ENCODE measurements at regions not wholly inside any gene's neighbourhood (a gene's known extent, or its start where the extent isn't known, plus 50 kb on each side); places are given as distances from the start of the nearest gene placed in this dataset.

- TF ChIP-seq, protein P1, sequence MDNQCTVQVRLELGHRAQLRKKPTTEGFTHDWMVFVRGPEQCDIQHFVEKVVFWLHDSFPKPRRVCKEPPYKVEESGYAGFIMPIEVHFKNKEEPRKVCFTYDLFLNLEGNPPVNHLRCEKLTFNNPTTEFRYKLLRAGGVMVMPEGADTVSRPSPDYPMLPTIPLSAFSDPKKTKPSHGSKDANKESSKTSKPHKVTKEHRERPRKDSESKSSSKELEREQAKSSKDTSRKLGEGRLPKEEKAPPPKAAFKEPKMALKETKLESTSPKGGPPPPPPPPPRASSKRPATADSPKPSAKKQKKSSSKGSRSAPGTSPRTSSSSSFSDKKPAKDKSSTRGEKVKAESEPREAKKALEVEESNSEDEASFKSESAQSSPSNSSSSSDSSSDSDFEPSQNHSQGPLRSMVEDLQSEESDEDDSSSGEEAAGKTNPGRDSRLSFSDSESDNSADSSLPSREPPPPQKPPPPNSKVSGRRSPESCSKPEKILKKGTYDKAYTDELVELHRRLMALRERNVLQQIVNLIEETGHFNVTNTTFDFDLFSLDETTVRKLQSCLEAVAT (IDR thresholded peaks at IDR 0.05), result peak; percentile 51; the same call in 1 of the 2 replicates
- TF ChIP-seq STAT1 (conservative IDR thresholded peaks at IDR 0.05) (no peak), RBBP5 (conservative IDR thresholded peaks at IDR 0.05) (no peak), ETV6 (conservative IDR thresholded peaks at IDR 0.05 in 1 of 2, IDR thresholded peaks at IDR 0.05 in 1 of 2; ENCODE audit: borderline replicate concordance in 1 of 2, low read depth in 1 of 2) (no peak), ATF7 (IDR thresholded peaks at IDR 0.05; ENCODE audit: low read depth) (peak; percentile 76), IRF3 (IDR thresholded peaks at IDR 0.05) (no peak), ZSCAN29 (IDR thresholded peaks at IDR 0.05) (no peak), SIN3A (IDR thresholded peaks at IDR 0.05; ENCODE audit: low read depth, low read length) (no peak), SRF (IDR thresholded peaks at IDR 0.05; ENCODE audit: low read depth in 2 of 2, low read length in 2 of 2) (no peak), MTA2 (IDR thresholded peaks at IDR 0.05; ENCODE audit: low read depth) (peak; percentile 84), PRDM15 (CRISPR knock-in tag; IDR thresholded peaks at IDR 0.05) (no peak), FOXK2 (IDR thresholded peaks at IDR 0.05) (no peak)
Observed at GRCh38 chr2:13558368-13558767, 841.6 kb downstream of the TRIB2 start (continued).
